ENCODE measurements at regions not wholly inside any gene's neighbourhood (a gene's known extent, or its start where the extent isn't known, plus 50 kb on each side); places are given as distances from the start of the nearest gene placed in this dataset.

DNA sequence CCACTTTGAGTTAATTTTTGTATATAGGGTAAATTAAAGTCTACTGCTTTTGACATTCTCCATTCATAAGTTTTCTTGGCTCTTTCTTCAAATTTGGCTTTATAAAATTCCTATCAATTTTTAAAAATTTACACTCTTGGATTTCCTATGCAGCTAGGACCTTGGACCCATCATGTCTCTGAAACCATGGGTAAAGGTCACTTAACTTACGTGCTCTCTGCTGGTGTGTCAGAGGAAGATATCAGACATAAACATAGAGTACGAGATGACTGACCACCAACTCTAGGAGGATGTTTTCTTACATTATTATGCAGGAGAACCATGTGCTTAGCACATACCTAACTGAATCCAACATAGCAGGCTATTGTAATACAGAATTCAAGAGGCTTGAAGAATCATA, 62.5 kb upstream of the C1GALT1C1 start:
- TF ChIP-seq ZNF521 (tag by site-specific recombination; IDR thresholded peaks at IDR 0.05) (no peak), ZNF202 (tag by site-specific recombination; IDR thresholded peaks at IDR 0.05; ENCODE audit: borderline replicate concordance) (no peak), ZNF16 (tag by site-specific recombination; IDR thresholded peaks at IDR 0.05; ENCODE audit: low read depth) (no peak), ZBTB7A (tag by site-specific recombination; IDR thresholded peaks at IDR 0.05; ENCODE audit: low read depth) (no peak), ZSCAN23 (tag by site-specific recombination; IDR thresholded peaks at IDR 0.05) (no peak), SCRT2 (tag by site-specific recombination; IDR thresholded peaks at IDR 0.05) (no peak), ZNF664 (tag by site-specific recombination; IDR thresholded peaks at IDR 0.05) (no peak), TCF7L2 (IDR thresholded peaks at IDR 0.05; ENCODE audit: borderline replicate concordance, low read depth, low read length) (no peak), ZNF248 (tag by site-specific recombination; IDR thresholded peaks at IDR 0.05) (no peak), KLF10 (tag by site-specific recombination; IDR thresholded peaks at IDR 0.05) (no peak), ZNF677 (tag by site-specific recombination; IDR thresholded peaks at IDR 0.05) (no peak), ZNF571 (tag by site-specific recombination; IDR thresholded peaks at IDR 0.05) (no peak), ZNF561 (tag by site-specific recombination; IDR thresholded peaks at IDR 0.05; ENCODE audit: borderline replicate concordance) (no peak), RBAK (tag by site-specific recombination; IDR thresholded peaks at IDR 0.05) (no peak), ZNF530 (tag by site-specific recombination; IDR thresholded peaks at IDR 0.05; ENCODE audit: low read depth) (no peak)
- TF ChIP-seq, protein P1, sequence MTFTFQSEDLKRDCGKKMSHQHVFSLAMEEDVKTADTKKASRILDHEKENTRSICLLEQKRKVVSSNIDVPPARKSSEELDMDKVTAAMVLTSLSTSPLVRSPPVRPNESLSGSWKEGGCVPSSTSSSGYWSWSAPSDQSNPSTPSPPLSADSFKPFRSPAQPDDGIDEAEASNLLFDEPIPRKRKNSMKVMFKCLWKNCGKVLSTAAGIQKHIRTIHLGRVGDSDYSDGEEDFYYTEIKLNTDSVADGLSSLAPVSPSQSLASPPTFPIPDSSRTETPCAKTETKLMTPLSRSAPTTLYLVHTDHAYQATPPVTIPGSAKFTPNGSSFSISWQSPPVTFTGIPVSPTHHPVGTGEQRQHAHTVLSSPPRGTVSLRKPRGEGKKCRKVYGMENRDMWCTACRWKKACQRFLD (tag by site-specific recombination; IDR thresholded peaks at IDR 0.05) = no peak
- TF ChIP-seq, protein P2, sequence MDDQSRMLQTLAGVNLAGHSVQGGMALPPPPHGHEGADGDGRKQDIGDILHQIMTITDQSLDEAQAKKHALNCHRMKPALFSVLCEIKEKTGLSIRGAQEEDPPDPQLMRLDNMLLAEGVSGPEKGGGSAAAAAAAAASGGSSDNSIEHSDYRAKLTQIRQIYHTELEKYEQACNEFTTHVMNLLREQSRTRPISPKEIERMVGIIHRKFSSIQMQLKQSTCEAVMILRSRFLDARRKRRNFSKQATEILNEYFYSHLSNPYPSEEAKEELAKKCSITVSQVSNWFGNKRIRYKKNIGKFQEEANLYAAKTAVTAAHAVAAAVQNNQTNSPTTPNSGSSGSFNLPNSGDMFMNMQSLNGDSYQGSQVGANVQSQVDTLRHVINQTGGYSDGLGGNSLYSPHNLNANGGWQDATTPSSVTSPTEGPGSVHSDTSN (CRISPR knock-in tag; IDR thresholded peaks at IDR 0.05) = no peak
- TF ChIP-seq, protein P3, sequence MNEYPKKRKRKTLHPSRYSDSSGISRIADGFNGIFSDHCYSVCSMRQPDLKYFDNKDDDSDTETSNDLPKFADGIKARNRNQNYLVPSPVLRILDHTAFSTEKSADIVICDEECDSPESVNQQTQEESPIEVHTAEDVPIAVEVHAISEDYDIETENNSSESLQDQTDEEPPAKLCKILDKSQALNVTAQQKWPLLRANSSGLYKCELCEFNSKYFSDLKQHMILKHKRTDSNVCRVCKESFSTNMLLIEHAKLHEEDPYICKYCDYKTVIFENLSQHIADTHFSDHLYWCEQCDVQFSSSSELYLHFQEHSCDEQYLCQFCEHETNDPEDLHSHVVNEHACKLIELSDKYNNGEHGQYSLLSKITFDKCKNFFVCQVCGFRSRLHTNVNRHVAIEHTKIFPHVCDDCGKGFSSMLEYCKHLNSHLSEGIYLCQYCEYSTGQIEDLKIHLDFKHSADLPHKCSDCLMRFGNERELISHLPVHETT (tag by site-specific recombination; IDR thresholded peaks at IDR 0.05) = no peak
- TF ChIP-seq, protein P4, sequence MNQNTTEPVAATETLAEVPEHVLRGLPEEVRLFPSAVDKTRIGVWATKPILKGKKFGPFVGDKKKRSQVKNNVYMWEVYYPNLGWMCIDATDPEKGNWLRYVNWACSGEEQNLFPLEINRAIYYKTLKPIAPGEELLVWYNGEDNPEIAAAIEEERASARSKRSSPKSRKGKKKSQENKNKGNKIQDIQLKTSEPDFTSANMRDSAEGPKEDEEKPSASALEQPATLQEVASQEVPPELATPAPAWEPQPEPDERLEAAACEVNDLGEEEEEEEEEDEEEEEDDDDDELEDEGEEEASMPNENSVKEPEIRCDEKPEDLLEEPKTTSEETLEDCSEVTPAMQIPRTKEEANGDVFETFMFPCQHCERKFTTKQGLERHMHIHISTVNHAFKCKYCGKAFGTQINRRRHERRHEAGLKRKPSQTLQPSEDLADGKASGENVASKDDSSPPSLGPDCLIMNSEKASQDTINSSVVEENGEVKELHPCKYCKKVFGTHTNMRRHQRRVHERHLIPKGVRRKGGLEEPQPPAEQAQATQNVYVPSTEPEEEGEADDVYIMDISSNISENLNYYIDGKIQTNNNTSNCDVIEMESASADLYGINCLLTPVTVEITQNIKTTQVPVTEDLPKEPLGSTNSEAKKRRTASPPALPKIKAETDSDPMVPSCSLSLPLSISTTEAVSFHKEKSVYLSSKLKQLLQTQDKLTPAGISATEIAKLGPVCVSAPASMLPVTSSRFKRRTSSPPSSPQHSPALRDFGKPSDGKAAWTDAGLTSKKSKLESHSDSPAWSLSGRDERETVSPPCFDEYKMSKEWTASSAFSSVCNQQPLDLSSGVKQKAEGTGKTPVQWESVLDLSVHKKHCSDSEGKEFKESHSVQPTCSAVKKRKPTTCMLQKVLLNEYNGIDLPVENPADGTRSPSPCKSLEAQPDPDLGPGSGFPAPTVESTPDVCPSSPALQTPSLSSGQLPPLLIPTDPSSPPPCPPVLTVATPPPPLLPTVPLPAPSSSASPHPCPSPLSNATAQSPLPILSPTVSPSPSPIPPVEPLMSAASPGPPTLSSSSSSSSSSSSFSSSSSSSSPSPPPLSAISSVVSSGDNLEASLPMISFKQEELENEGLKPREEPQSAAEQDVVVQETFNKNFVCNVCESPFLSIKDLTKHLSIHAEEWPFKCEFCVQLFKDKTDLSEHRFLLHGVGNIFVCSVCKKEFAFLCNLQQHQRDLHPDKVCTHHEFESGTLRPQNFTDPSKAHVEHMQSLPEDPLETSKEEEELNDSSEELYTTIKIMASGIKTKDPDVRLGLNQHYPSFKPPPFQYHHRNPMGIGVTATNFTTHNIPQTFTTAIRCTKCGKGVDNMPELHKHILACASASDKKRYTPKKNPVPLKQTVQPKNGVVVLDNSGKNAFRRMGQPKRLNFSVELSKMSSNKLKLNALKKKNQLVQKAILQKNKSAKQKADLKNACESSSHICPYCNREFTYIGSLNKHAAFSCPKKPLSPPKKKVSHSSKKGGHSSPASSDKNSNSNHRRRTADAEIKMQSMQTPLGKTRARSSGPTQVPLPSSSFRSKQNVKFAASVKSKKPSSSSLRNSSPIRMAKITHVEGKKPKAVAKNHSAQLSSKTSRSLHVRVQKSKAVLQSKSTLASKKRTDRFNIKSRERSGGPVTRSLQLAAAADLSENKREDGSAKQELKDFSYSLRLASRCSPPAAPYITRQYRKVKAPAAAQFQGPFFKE (tag by site-specific recombination; IDR thresholded peaks at IDR 0.05; ENCODE audit: borderline replicate concordance) = no peak
- TF ChIP-seq, protein P5, sequence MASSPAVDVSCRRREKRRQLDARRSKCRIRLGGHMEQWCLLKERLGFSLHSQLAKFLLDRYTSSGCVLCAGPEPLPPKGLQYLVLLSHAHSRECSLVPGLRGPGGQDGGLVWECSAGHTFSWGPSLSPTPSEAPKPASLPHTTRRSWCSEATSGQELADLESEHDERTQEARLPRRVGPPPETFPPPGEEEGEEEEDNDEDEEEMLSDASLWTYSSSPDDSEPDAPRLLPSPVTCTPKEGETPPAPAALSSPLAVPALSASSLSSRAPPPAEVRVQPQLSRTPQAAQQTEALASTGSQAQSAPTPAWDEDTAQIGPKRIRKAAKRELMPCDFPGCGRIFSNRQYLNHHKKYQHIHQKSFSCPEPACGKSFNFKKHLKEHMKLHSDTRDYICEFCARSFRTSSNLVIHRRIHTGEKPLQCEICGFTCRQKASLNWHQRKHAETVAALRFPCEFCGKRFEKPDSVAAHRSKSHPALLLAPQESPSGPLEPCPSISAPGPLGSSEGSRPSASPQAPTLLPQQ (tag by site-specific recombination; IDR thresholded peaks at IDR 0.05) = no peak
- no peak overlapping the region for H3K27ac ChIP-seq (ENCODE audit: extremely low read depth, low read depth, low read length)
- no peaks in the 10 kb centered on the region; the same call in 1 of the 2 replicates for H3K9me3 ChIP-seq (ENCODE audit: control insufficient read depth, insufficient read depth, low read depth, low read length)
- POLR2A ChIA-PET = no interaction called here
- H3K4me1 ChIP-seq (ENCODE audit: control insufficient read depth, insufficient read depth, low read length) = no peaks in the 10 kb centered on the region
- CTCF ChIA-PET = no interaction called here
- H3K36me3 ChIP-seq (ENCODE audit: control insufficient read depth in 2 of 2, insufficient read depth in 1 of 2, low read length in 2 of 2) = no peaks in the 10 kb centered on the region
- no peak overlapping the region for H3K4me3 ChIP-seq (ENCODE audit: low read depth, low read length)

Data from HEK293 (cell line).